ENCODE measurements at regions not wholly inside any gene's neighbourhood (a gene's known extent, or its start where the extent isn't known, plus 50 kb on each side); places are given as distances from the start of the nearest gene placed in this dataset.
"Not testable (repeated sequence)": the region's sequence is repeated elsewhere in the genome, so short reads cannot be mapped to it uniquely, and the experiment has no call there.

GRCh38 chr2:78154586-78154985 is 632.4 kb upstream of the LRRTM4 start:
- no peak for FAIRE-seq

GRCh38 chr2:78162202-78162601 is 640.0 kb upstream of the LRRTM4 start:
- FAIRE-seq: no peak

GRCh38 chr2:78172157-78172556 is 650.0 kb upstream of the LRRTM4 start:
- not testable (repeated sequence) for FAIRE-seq

GRCh38 chr2:78175645-78176044 is 653.5 kb upstream of the LRRTM4 start:
- no peak for FAIRE-seq

- FAIRE-seq: no peak
These were observed 678.9 kb upstream of the LRRTM4 start for GRCh38 chr2:78201064-78201575.

- FAIRE-seq: no peak
These were observed 680.2 kb upstream of the LRRTM4 start for GRCh38 chr2:78202366-78202765.

GRCh38 chr2:78202986-78203670 is 681.0 kb upstream of the LRRTM4 start:
- no peak for FAIRE-seq

- FAIRE-seq: no peak
These were observed 695.9 kb upstream of the LRRTM4 start for GRCh38 chr2:78218066-78218465.

GRCh38 chr2:78237704-78238103 is 715.5 kb upstream of the LRRTM4 start:
- no peak for FAIRE-seq

- FAIRE-seq: no peak
These were observed 723.4 kb upstream of the LRRTM4 start for GRCh38 chr2:78245394-78246135.

- no peak for FAIRE-seq
These were observed 729.5 kb upstream of the LRRTM4 start for GRCh38 chr2:78251708-78252107.

GRCh38 chr2:78260861-78261260 is 738.7 kb upstream of the LRRTM4 start:
- no peak for FAIRE-seq

- FAIRE-seq: no peak
These were observed 739.3 kb upstream of the LRRTM4 start for GRCh38 chr2:78261454-78261853.

GRCh38 chr2:78262089-78262488 is 739.9 kb upstream of the LRRTM4 start:
- not testable (repeated sequence) for FAIRE-seq

GRCh38 chr2:78262713-78263375 is 740.7 kb upstream of the LRRTM4 start:
- FAIRE-seq: no peak

- FAIRE-seq: no peak
These were observed 741.4 kb upstream of the LRRTM4 start for GRCh38 chr2:78263571-78263970.

- FAIRE-seq: no peak
These were observed 742.0 kb upstream of the LRRTM4 start for GRCh38 chr2:78264130-78264529.

- no peak for FAIRE-seq
These were observed 744.3 kb upstream of the REG3G start for GRCh38 chr2:78281164-78281563.

- FAIRE-seq: no peak
These were observed 734.8 kb upstream of the REG3G start for GRCh38 chr2:78290581-78291214.

- no peak for FAIRE-seq
These were observed 731.7 kb upstream of the REG3G start for GRCh38 chr2:78293768-78294167.

- no peak for FAIRE-seq
These were observed 724.2 kb upstream of the REG3G start for GRCh38 chr2:78301166-78301789.

- no peak for FAIRE-seq
These were observed 720.8 kb upstream of the REG3G start for GRCh38 chr2:78304678-78305077.

GRCh38 chr2:78309460-78309859 is 716.0 kb upstream of the REG3G start:
- no peak for FAIRE-seq
